H1 (cell line): ENCODE measurements at regions not wholly inside any gene's neighbourhood (a gene's known extent, or its start where the extent isn't known, plus 50 kb on each side); places are given as distances from the start of the nearest gene placed in this dataset.

Source experiments
- ATF2 ChIP-seq: IDR thresholded peaks from 2 replicates; pipeline ENCODE4 v1.6.1; 2012; ENCODE audit warnings: low read length, inconsistent platforms
- CTCF ChIP-seq, 3 experiments: IDR thresholded peaks; 1 replicate in 2 of 3; 2 replicates in 1 of 3; pipeline versions ENCODE4 v1.5.1 to v1.6.1; 2011; ENCODE audit warnings: low read length in 3 of 3, mild to moderate bottlenecking in 3 of 3, inconsistent platforms in 2 of 3, low read depth in 1 of 3, moderate library complexity in 1 of 3; ENCODE audit not compliant: insufficient read depth in 1 of 3; ENCODE audit errors: control extremely low read depth in 1 of 3
- MAFK ChIP-seq: IDR thresholded peaks from 2 replicates; pipeline ENCODE4 v1.6.1; 2012; ENCODE audit warnings: low read depth, mild to moderate bottlenecking, improper control_type of control experiment, low read length
- POLR2A ChIP-seq, 2 experiments: IDR thresholded peaks; 1 replicate in 1 of 2; 2 replicates in 1 of 2; pipeline ENCODE4 v1.6.1; 2011; ENCODE audit warnings: low read depth in 2 of 2, low read length in 2 of 2, mild to moderate bottlenecking in 2 of 2; ENCODE audit errors: control extremely low read depth in 1 of 2
- SIN3A ChIP-seq, 2 experiments: IDR thresholded peaks in 1 of 2; conservative IDR thresholded peaks in 1 of 2; 2 replicates each; pipeline ENCODE4 v1.6.1; 2011 to 2012; ENCODE audit warnings: low read length in 2 of 2, improper control_type of control experiment in 1 of 2, low read depth in 1 of 2, mild to moderate bottlenecking in 1 of 2

- TF ChIP-seq CTCF (IDR thresholded peaks at IDR 0.05; ENCODE audit: control extremely low read depth in 1 of 3, insufficient read depth in 1 of 3, low read depth in 1 of 3, low read length in 3 of 3) (no peak), MAFK (no peak), SIN3A (conservative IDR thresholded peaks at IDR 0.05 in 1 of 2, IDR thresholded peaks at IDR 0.05 in 1 of 2; ENCODE audit: low read depth in 1 of 2, low read length in 2 of 2) (no peak), ATF2 (no peak), POLR2A (IDR thresholded peaks at IDR 0.05; ENCODE audit: control extremely low read depth in 1 of 2, low read depth in 2 of 2, low read length in 2 of 2) (no peak)
- TF ChIP-seq, all 59 proteins: peak for 0
Observed at GRCh38 chr2:45128580-45128997, 119.3 kb upstream of the SIX2 start (continued).
